ENCODE measurements at regions not wholly inside any gene's neighbourhood (a gene's known extent, or its start where the extent isn't known, plus 50 kb on each side); places are given as distances from the start of the nearest gene placed in this dataset.
A peak's percentile ranks its signal among the peaks of the same experiment; 100 is the strongest.

DNA sequence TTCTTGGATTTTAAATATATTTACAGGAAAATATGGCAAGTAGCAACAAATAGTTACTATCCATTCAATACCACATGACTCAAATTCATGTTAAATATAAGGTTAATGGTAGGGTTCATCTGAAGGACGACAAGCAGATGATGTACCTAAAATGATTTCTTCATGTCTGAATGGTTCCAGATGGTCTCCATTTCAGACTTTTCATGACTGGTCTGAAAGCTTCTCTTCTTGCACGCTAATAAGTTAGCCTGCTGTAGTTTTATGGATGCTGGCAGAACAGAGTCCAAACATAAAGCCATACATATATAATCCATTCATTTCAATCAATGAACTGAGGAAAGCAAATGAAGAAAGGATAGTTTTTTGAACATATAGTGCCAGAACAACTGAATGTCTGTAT lies 257.0 kb upstream of the MGAT4C start:
- no peak overlapping the region for H3K23ac ChIP-seq (ENCODE audit: low read length in 2 of 2)
- no peak overlapping the region for H3K14ac ChIP-seq (ENCODE audit: low read length in 2 of 2)
- 69% methylated on average over 2 of the region's 2 CpGs for WGBS
- H4K8ac ChIP-seq (ENCODE audit: low read length): no peak overlapping the region
- H2BK120ac ChIP-seq (ENCODE audit: low read depth, low read length): no peak overlapping the region
- no peak overlapping the region for H2BK15ac ChIP-seq (ENCODE audit: low read depth, poor library complexity, severe bottlenecking)
- no peaks in the 10 kb centered on the region for H3K4me1 ChIP-seq (ENCODE audit: control insufficient read depth, insufficient read depth, low read depth, low read length)
- no peak overlapping the region for H4K91ac ChIP-seq (ENCODE audit: low read length)
- H3K18ac ChIP-seq (ENCODE audit: low read depth in 1 of 2, low read length in 2 of 2): no peak overlapping the region
- H3K36me3 ChIP-seq (ENCODE audit: control insufficient read depth in 1 of 2, insufficient read depth in 2 of 2, low read depth in 1 of 2, low read length in 2 of 2): no peaks in the 10 kb centered on the region
- no peak overlapping the region for H2BK5ac ChIP-seq (ENCODE audit: low read depth, low read length, poor library complexity, severe bottlenecking)
- no peak overlapping the region for H3K27ac ChIP-seq (ENCODE audit: low read length, poor library complexity, severe bottlenecking)
- H3K4me3 ChIP-seq (ENCODE audit: insufficient read depth in 1 of 2, low read depth in 1 of 2, low read length in 2 of 2): peak overlapping the region in 1 of 2 experiments; percentile 60
- no peak overlapping the region for H2BK12ac ChIP-seq (ENCODE audit: low read length in 2 of 2)
- no peak overlapping the region for H2AFZ ChIP-seq (ENCODE audit: low read depth, low read length)
- no peak overlapping the region for H2AK5ac ChIP-seq (ENCODE audit: low read length, severe bottlenecking)
- peak; percentile 4 for DNase-seq
- H3K27me3 ChIP-seq (ENCODE audit: control insufficient read depth in 1 of 2, insufficient read depth in 1 of 2, low read length in 2 of 2): no peaks in the 10 kb centered on the region
- H3K4me2 ChIP-seq (ENCODE audit: low read length, poor library complexity, severe bottlenecking): no peak overlapping the region
- H3K9ac ChIP-seq (ENCODE audit: low read length): peak overlapping the region; percentile 74
- H3K4ac ChIP-seq (ENCODE audit: low read depth in 1 of 2, low read length in 2 of 2): no peak overlapping the region
- H3K9me3 ChIP-seq (ENCODE audit: control insufficient read depth, low read length): no peaks in the 10 kb centered on the region
- H3K79me1 ChIP-seq (replicated peaks; ENCODE audit: low read length, poor library complexity, severe bottlenecking): no peaks in the 10 kb centered on the region

DNA sequence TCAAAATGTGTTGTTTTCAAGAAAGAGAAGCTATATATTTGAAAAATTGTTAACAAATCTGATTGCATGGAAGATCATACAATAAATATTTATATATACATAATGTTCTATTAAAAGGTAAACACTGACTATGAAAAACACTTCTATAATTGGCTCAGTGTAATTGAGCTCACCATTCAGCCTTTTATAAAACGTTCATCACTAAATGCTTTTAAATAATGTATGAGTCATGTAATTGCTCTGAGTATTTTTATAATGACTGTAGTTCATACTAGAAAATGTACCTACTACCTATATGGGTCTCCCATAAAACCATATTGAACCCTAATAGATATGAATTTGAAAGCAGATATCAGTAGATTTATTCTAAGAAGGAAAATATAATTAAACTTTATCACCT lies 240.4 kb upstream of the MGAT4C start:
- Histone ChIP-seq H2BK5ac (ENCODE audit: low read depth, low read length, poor library complexity, severe bottlenecking) (no peak overlapping the region), H3K14ac (ENCODE audit: low read length in 2 of 2) (no peak overlapping the region), H4K8ac (ENCODE audit: low read length) (no peak overlapping the region), H3K4me2 (ENCODE audit: low read length, poor library complexity, severe bottlenecking) (no peak overlapping the region), H3K79me1 (replicated peaks; ENCODE audit: low read length, poor library complexity, severe bottlenecking) (no peaks in the 10 kb centered on the region), H3K9me3 (ENCODE audit: control insufficient read depth, low read length) (no peaks in the 10 kb centered on the region), H4K91ac (ENCODE audit: low read length) (no peak overlapping the region), H3K4me1 (ENCODE audit: control insufficient read depth, insufficient read depth, low read depth, low read length) (no peaks in the 10 kb centered on the region), H3K36me3 (ENCODE audit: control insufficient read depth in 1 of 2, insufficient read depth in 2 of 2, low read depth in 1 of 2, low read length in 2 of 2) (no peaks in the 10 kb centered on the region), H3K4ac (ENCODE audit: low read depth in 1 of 2, low read length in 2 of 2) (no peak overlapping the region), H3K23ac (ENCODE audit: low read length in 2 of 2) (no peak overlapping the region), H2BK12ac (ENCODE audit: low read length in 2 of 2) (no peak overlapping the region), H2AFZ (ENCODE audit: low read depth, low read length) (no peak overlapping the region), H3K18ac (ENCODE audit: low read depth in 1 of 2, low read length in 2 of 2) (no peak overlapping the region), H3K9ac (ENCODE audit: low read length) (no peak overlapping the region), H3K4me3 (ENCODE audit: insufficient read depth in 1 of 2, low read depth in 1 of 2, low read length in 2 of 2) (no peak overlapping the region), H2BK120ac (ENCODE audit: low read depth, low read length) (no peak overlapping the region), H3K27ac (ENCODE audit: low read length, poor library complexity, severe bottlenecking) (no peak overlapping the region), H2BK15ac (ENCODE audit: low read depth, poor library complexity, severe bottlenecking) (no peak overlapping the region), H2AK5ac (ENCODE audit: low read length, severe bottlenecking) (no peak overlapping the region), H3K27me3 (ENCODE audit: control insufficient read depth in 1 of 2, insufficient read depth in 1 of 2, low read length in 2 of 2) (no peaks in the 10 kb centered on the region)
- WGBS: no CpG with 5 or more reads among the region's 1 CpG
- no peak for DNase-seq

DNA sequence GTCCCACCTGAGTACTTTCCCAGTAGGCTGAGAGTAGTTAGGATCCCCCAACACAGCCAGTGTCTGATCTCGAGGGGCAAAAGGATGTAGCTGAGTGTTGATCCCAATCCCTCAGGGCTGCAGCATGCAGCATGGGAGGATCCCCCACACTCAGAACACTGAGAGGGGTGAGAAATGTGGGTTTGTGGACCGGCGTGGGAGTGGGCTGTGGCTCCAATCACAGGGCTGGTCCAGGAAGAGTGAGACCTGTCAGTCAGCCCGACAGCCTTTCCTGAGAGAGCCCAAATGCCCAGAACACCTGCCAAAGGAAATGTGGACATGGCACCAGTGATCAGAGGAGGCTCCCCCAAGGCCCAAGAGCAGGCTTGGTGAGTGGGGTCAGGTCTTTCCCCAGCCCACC lies 228.3 kb upstream of the MGAT4C start:
- no peak overlapping the region for H4K91ac ChIP-seq (ENCODE audit: low read length)
- H2BK5ac ChIP-seq (ENCODE audit: low read depth, low read length, poor library complexity, severe bottlenecking): no peak overlapping the region
- H3K27me3 ChIP-seq (ENCODE audit: control insufficient read depth in 1 of 2, insufficient read depth in 1 of 2, low read length in 2 of 2): no peaks in the 10 kb centered on the region
- no peak for DNase-seq
- no peak overlapping the region for H3K18ac ChIP-seq (ENCODE audit: low read depth in 1 of 2, low read length in 2 of 2)
- H3K4me1 ChIP-seq (ENCODE audit: control insufficient read depth, insufficient read depth, low read depth, low read length): peaks cover 2% of the 10 kb centered on the region
- no peak overlapping the region for H3K9ac ChIP-seq (ENCODE audit: low read length)
- WGBS: 91% methylated on average over 4 of the region's 4 CpGs
- no peak overlapping the region for H3K4me3 ChIP-seq (ENCODE audit: insufficient read depth in 1 of 2, low read depth in 1 of 2, low read length in 2 of 2)
- no peaks in the 10 kb centered on the region for H3K79me1 ChIP-seq (replicated peaks; ENCODE audit: low read length, poor library complexity, severe bottlenecking)
- H2AK5ac ChIP-seq (ENCODE audit: low read length, severe bottlenecking): no peak overlapping the region
- H2AFZ ChIP-seq (ENCODE audit: low read depth, low read length): no peak overlapping the region
- H3K23ac ChIP-seq (ENCODE audit: low read length in 2 of 2): no peak overlapping the region
- H2BK15ac ChIP-seq (ENCODE audit: low read depth, poor library complexity, severe bottlenecking): no peak overlapping the region
- no peak overlapping the region for H2BK12ac ChIP-seq (ENCODE audit: low read length in 2 of 2)
- H3K4me2 ChIP-seq (ENCODE audit: low read length, poor library complexity, severe bottlenecking): no peak overlapping the region
- H2BK120ac ChIP-seq (ENCODE audit: low read depth, low read length): no peak overlapping the region
- H3K36me3 ChIP-seq (ENCODE audit: control insufficient read depth in 1 of 2, insufficient read depth in 2 of 2, low read depth in 1 of 2, low read length in 2 of 2): no peaks in the 10 kb centered on the region
- no peak overlapping the region for H3K4ac ChIP-seq (ENCODE audit: low read depth in 1 of 2, low read length in 2 of 2)
- no peak overlapping the region for H4K8ac ChIP-seq (ENCODE audit: low read length)
- no peak overlapping the region for H3K14ac ChIP-seq (ENCODE audit: low read length in 2 of 2)
- peaks cover 9% of the 10 kb centered on the region for H3K9me3 ChIP-seq (ENCODE audit: control insufficient read depth, low read length)
- H3K27ac ChIP-seq (ENCODE audit: low read length, poor library complexity, severe bottlenecking): no peak overlapping the region

DNA sequence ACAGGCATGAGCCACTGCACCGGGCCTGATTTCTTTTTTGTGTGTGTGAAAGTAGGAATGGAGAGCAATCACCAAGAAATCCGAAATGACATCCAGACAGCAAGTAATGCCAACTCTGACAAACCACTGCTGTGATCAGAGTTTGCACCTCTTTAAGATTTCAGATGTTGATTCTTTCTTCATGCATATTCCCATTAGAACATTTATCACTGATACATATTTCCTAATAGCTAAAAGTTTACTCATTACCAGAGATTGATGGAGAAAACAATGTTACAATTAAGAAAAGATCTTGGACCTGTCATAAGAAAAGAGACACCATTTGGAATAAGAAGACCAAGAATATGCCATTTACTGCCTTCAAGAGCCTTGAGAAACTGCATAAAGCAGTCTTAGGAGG lies 217.0 kb upstream of the MGAT4C start:
- H3K4me2 ChIP-seq (ENCODE audit: low read length, poor library complexity, severe bottlenecking): no peak overlapping the region
- no peak overlapping the region for H2BK120ac ChIP-seq (ENCODE audit: low read depth, low read length)
- no peaks in the 10 kb centered on the region for H3K36me3 ChIP-seq (ENCODE audit: control insufficient read depth in 1 of 2, insufficient read depth in 2 of 2, low read depth in 1 of 2, low read length in 2 of 2)
- H3K4me1 ChIP-seq (ENCODE audit: control insufficient read depth, insufficient read depth, low read depth, low read length): no peaks in the 10 kb centered on the region
- no peak overlapping the region for H2BK15ac ChIP-seq (ENCODE audit: low read depth, poor library complexity, severe bottlenecking)
- H2BK12ac ChIP-seq (ENCODE audit: low read length in 2 of 2): no peak overlapping the region
- H3K27me3 ChIP-seq (ENCODE audit: control insufficient read depth in 1 of 2, insufficient read depth in 1 of 2, low read length in 2 of 2): no peaks in the 10 kb centered on the region
- H4K8ac ChIP-seq (ENCODE audit: low read length): no peak overlapping the region
- no peak overlapping the region for H3K27ac ChIP-seq (ENCODE audit: low read length, poor library complexity, severe bottlenecking)
- no peak overlapping the region for H3K23ac ChIP-seq (ENCODE audit: low read length in 2 of 2)
- no peaks in the 10 kb centered on the region for H3K79me1 ChIP-seq (replicated peaks; ENCODE audit: low read length, poor library complexity, severe bottlenecking)
- no peak overlapping the region for H3K4ac ChIP-seq (ENCODE audit: low read depth in 1 of 2, low read length in 2 of 2)
- no peak overlapping the region for H2AK5ac ChIP-seq (ENCODE audit: low read length, severe bottlenecking)
- H2BK5ac ChIP-seq (ENCODE audit: low read depth, low read length, poor library complexity, severe bottlenecking): no peak overlapping the region
- H4K91ac ChIP-seq (ENCODE audit: low read length): no peak overlapping the region
- H3K9ac ChIP-seq (ENCODE audit: low read length): no peak overlapping the region
- no peak overlapping the region for H3K14ac ChIP-seq (ENCODE audit: low read length in 2 of 2)
- no peak overlapping the region for H3K18ac ChIP-seq (ENCODE audit: low read depth in 1 of 2, low read length in 2 of 2)
- 67% methylated on average over 1 of the region's 2 CpGs for WGBS
- H2AFZ ChIP-seq (ENCODE audit: low read depth, low read length): no peak overlapping the region
- no peaks in the 10 kb centered on the region for H3K9me3 ChIP-seq (ENCODE audit: control insufficient read depth, low read length)
- no peak for DNase-seq
- no peak overlapping the region for H3K4me3 ChIP-seq (ENCODE audit: insufficient read depth in 1 of 2, low read depth in 1 of 2, low read length in 2 of 2)

Measured in mesenchymal stem cell (in vitro differentiated cells and primary cell).